Hematopoietic multipotent progenitor cell treated with erythropoietin and hydrocortisone succinate and interleukin-3 and kit ligand, for 15 days (in vitro differentiated cells): ENCODE measurements at regions not wholly inside any gene's neighbourhood (a gene's known extent, or its start where the extent isn't known, plus 50 kb on each side); places are given as distances from the start of the nearest gene placed in this dataset.
"Not testable (repeated sequence)": the region's sequence is repeated elsewhere in the genome, so short reads cannot be mapped to it uniquely, and the experiment has no call there.

ENCODE experiments used
- DNase-seq: peaks from one replicate; pipeline ENCODE4 v3.0.0-alpha.2; 2015; ENCODE audit warnings: low spot score

- DNase-seq = no peak
These were observed 482.7 kb upstream of the TLE4 start for GRCh38 chr9:79089054-79089560.

GRCh38 chr9:79089851-79090250 lies 481.9 kb upstream of the TLE4 start:
- not testable (repeated sequence) for DNase-seq

- DNase-seq = not testable (repeated sequence)
These were observed 468.5 kb upstream of the TLE4 start for GRCh38 chr9:79103257-79103656.

- no peak for DNase-seq
These were observed 467.5 kb upstream of the TLE4 start for GRCh38 chr9:79104216-79104615.

- no peak for DNase-seq
These were observed 466.8 kb upstream of the TLE4 start for GRCh38 chr9:79104951-79105350.

GRCh38 chr9:79107911-79108676 lies 463.7 kb upstream of the TLE4 start:
- no peak for DNase-seq

GRCh38 chr9:79111653-79112052 lies 460.1 kb upstream of the TLE4 start:
- no peak for DNase-seq

- no peak for DNase-seq
These were observed 456.6 kb upstream of the TLE4 start for GRCh38 chr9:79115176-79115575.

- no peak for DNase-seq
These were observed 455.7 kb upstream of the TLE4 start for GRCh38 chr9:79116041-79116440.

- no peak for DNase-seq
These were observed 455.1 kb upstream of the TLE4 start for GRCh38 chr9:79116709-79117108.

GRCh38 chr9:79120533-79120932 lies 451.2 kb upstream of the TLE4 start:
- no peak for DNase-seq

- no peak for DNase-seq
These were observed 450.8 kb upstream of the TLE4 start for GRCh38 chr9:79120941-79121340.

- DNase-seq = no peak
These were observed 448.4 kb upstream of the TLE4 start for GRCh38 chr9:79123415-79123814.

GRCh38 chr9:79127661-79128060 lies 444.1 kb upstream of the TLE4 start:
- no peak for DNase-seq

GRCh38 chr9:79129865-79130480 lies 441.8 kb upstream of the TLE4 start:
- no peak for DNase-seq

- DNase-seq = no peak
These were observed 440.5 kb upstream of the TLE4 start for GRCh38 chr9:79131246-79131774.

- DNase-seq = no peak
These were observed 439.9 kb upstream of the TLE4 start for GRCh38 chr9:79131824-79132377.

GRCh38 chr9:79134654-79135053 lies 437.1 kb upstream of the TLE4 start:
- DNase-seq = no peak

GRCh38 chr9:79135681-79136415 lies 435.9 kb upstream of the TLE4 start:
- no peak for DNase-seq

GRCh38 chr9:79140751-79141150 lies 431.0 kb upstream of the TLE4 start:
- DNase-seq = no peak

- no peak for DNase-seq
These were observed 428.6 kb upstream of the TLE4 start for GRCh38 chr9:79143211-79143610.

GRCh38 chr9:79145442-79145841 lies 426.3 kb upstream of the TLE4 start:
- DNase-seq = no peak
